Stimulated activated CD4-positive, alpha-beta T cell treated with anti-CD3 and anti-CD28 coated beads, Interleukin-4, amount 100 ng/mL, for 4 hours (primary cell): ENCODE measurements at regions not wholly inside any gene's neighbourhood (a gene's known extent, or its start where the extent isn't known, plus 50 kb on each side); places are given as distances from the start of the nearest gene placed in this dataset.

Experiments
- DNase-seq, 2 experiments: peaks; one replicate each; pipeline ENCODE4 v3.0.0-alpha.2; 2020

DNA sequence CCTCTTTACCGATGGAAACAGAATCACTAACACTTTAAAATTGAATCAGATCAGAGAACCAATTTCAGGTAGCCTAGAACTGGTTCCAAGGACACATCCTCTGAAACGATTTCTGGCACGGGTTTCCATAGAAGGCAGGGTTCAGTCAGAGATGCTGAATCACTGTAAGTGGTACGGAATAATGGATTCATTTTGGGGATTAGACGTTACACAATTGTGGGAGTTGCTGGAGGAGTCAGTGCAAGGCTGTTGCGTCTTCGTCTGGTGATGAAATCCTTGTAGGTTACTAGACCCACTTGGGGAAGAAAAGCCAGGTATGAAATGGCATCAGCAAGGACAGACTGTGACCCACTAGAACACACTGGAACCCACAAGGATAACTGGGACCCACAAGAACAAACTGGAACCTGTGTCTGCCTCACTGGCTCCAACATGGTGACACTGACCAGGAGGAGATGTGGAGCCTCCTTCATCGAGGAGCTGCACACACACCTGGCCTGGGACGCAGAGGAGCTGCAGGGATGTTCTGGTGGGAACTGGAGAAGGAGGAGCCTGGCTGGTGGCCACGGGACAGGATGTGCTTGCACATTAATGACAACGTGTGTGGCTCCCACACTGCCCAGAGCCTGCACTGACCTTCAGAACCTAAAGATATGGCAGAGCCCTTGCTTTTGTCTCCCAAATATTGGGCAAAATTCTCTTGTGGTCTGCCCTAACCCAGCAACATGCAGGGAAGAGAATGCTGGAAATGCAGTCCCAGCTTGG, 105.1 kb downstream of the TRAPPC11 start:
- no peak for DNase-seq

GRCh38 chr4:183765251-183765911, 106.3 kb downstream of the TRAPPC11 start:
- no peak for DNase-seq

DNA sequence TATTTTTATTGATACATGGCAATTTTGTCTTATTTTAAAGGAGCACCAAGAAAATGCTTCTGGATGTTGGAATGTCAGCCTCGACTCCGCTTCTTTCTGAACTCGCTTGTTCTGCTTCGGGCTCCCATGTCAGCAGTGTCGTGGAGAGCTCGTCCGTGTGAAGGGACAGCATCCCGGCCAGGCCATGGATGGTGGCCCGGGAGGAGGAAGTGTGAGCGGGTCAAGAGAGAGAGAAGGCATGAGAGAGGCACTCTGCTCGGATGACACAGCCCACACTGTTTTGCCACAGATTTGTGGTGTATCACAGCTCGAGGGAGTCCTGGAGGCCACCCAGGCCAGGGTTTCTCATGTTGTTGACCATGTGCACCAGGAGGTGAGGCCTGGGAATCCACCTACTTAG, 107.0 kb downstream of the TRAPPC11 start:
- no peak for DNase-seq

GRCh38 chr4:183770906-183771305, 111.8 kb downstream of the TRAPPC11 start:
- DNase-seq = no peak

GRCh38 chr4:183772361-183772760, 113.3 kb downstream of the TRAPPC11 start:
- no peak for DNase-seq

DNA sequence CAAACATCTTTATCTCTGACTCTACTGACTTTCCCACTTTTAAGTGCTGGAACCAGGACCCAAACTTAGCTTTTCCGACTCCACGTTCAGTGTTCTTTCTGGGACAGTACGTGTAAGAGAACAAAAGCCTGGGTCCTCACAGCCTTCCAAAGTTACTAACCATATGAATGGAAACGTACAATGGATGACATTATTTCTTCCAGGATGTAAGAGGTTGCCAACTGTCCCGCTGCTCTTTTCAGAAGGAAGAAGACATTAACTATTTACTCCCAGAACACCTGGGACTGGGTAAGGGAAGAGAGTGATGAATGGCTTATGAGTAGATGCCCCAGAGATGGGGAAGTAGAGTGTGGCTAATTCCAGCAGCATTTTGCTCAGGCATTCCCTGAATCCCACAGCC, 114.7 kb downstream of the TRAPPC11 start:
- no peak for DNase-seq

DNA sequence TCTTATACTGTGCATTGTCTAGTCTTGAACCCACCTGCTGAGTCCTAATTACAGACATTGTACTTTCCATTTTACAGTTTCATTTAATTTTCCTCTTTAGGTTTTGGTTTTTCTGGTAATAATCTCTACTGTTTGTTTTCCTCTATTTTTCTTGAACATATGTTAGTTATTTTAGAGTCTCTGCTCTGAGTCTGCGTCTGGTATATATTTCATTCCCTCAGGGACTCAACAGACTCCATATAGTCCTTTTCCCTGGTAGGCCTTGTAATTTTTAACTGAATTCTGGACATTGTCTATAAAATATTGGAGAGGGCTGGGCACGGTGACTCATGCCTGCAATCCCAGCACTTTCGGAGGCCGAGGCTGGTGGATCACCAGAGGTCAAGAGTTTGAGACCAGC, 121.8 kb upstream of the STOX2 start:
- no peak for DNase-seq

GRCh38 chr4:183783991-183784553, 121.0 kb upstream of the STOX2 start:
- DNase-seq = no peak

DNA sequence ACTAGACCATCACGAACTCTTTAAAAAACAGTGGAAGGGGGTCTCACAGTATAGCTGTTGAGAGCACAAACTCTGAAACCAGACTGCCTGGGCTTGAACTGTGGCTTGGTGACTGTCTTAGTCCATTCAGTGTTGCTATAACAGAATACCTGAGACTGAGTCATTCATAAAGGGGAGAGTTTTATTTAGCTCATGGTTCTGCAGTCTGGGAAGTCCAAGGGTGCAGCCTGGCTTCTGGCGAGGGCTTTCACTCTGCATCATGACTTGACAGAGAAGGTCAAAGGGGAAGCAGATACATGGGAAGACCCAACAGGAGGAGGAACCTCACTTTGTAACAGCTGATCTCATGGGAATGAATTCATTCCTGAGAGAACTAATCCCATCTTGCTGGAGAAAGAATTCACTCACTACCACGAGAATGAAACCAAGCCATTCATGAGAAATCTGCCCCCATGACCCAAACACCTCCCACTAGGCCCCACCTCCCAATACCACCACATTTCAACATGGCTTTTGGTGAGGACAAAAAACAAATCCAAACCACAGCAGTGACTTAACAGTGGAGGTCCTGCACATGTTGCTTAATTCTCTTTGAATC, 116.7 kb upstream of the STOX2 start:
- DNase-seq = no peak

GRCh38 chr4:183789657-183790056, 115.5 kb upstream of the STOX2 start:
- no peak for DNase-seq

GRCh38 chr4:183790661-183791060, 114.4 kb upstream of the STOX2 start:
- no peak for DNase-seq

DNA sequence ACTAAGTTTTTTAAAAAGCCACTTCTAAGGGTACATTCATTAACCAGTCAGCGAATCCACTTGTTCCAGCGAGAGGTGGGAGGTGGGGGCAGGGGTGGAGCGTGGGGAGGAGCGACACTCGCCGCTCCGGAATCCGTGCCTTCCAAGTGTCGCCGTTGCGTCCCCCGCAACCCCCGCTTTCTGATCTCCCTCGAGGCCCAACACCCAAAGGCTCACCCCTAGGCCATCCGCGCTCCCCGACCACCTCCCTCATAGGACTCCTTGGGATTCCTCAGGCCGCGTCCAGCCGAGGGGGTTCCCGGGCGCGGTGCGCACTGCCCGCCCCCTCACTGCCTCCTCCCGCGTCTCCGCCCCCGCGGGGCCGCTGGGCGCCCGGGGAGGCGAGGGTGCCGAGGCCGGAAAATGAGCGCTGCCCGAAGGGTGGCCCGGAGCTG, 108.1 kb upstream of the STOX2 start:
- peak in 1 of 2 experiments; percentile 9 for DNase-seq

GRCh38 chr4:183797445-183798300, 107.4 kb upstream of the STOX2 start:
- DNase-seq = no peak

DNA sequence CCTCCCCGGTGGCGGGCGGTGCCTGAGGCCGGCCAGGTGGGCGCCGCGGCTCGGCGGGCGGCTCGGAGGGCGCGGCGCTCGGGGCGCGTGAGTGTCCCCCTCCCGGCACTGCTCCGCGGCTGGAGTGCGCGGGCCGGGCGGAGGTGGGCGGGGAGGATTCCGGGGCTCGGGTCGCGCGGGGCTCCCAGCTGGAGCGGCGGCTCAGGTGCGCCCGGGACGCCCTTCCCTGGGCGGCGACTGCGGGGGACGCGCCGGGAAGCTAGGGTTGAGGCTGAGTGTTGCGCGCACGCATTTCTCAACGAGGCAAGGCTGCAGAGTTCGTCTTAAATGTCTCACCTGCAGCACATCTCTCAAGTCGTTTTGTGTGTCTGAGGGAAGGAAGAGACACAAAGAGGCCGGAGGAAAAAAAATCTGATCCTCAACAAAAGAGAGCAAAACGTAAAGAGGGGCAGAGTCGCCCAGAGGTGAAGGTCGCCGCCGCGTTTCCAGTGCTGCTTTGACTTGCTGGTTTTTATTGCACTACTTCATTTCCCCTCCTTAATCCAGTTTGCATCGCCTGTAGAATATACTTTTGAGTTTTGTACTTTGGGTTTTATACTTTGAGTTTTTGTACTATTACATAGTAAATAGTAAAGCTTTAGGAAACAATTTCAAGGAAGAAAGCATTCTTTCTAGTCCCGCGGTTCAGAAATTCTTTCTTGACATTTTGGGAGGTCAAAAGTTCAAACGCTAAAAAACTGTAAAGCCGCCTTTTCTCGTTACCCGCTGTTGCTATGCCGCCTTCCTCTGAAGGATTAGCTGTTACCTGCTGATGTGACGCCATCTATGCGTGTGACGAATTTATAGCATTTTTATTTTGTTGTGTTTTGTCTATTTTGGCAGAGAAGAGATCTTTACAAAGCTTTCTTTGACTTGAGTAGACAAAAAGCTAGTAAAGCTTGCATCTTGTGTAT, 106.5 kb upstream of the STOX2 start:
- no peak for DNase-seq

- DNase-seq = no peak
These were observed 103.5 kb upstream of the STOX2 start for GRCh38 chr4:183801457-183802165.

DNA sequence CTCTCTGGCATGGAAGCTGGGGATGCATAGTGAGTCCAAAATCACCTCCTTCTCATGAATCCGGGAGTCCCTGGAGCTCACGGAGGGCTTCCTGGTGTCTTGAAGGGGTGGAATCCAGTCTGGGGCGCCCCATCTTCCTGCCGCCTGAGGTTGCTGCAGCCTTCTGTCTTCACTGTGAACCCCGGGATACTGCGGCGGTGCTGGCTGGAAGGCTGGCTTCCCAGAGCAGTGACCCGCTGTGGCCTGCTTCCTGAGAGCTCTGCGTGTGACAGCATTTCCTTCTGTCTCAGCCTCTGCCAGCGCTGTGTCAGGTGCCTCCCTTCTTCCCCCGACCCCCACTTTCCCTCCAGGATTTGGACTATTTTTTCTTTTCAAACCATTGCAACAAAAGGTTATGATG, 98.8 kb upstream of the STOX2 start:
- no peak for DNase-seq

- no peak for DNase-seq
These were observed 97.5 kb upstream of the STOX2 start for GRCh38 chr4:183807420-183808096.

DNA sequence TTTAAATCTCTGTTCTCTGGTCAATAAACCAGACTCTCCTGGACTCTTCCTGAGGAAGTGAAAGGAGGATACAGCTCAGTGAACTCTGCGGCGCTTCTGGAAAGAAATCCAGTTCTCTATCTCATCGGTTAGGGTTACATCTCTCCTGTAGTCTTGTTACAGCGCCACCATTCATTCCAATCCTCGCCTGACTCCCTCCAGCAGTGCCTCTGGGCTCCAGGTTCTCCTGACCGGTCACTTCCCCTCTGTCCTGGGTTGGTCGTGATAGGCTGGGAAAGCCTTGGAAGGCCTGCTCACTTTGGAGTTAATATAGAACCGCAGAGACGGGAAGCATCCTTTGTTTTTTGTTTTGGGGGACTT, 97.0 kb upstream of the STOX2 start:
- DNase-seq = no peak

GRCh38 chr4:183812567-183812966, 92.5 kb upstream of the STOX2 start:
- no peak for DNase-seq

- no peak for DNase-seq
These were observed 90.6 kb upstream of the STOX2 start for GRCh38 chr4:183814461-183814860.
